ENCODE measurements at regions not wholly inside any gene's neighbourhood (a gene's known extent, or its start where the extent isn't known, plus 50 kb on each side); places are given as distances from the start of the nearest gene placed in this dataset.

- Histone ChIP-seq H3K4me3 (no peak overlapping the region), H3K4me1 (peaks cover 22 to 58% (median 27%) of the 10 kb centered on the region in 4 donors), H3K27me3 (no peaks in the 10 kb centered on the region), H3K27ac (replicated peaks in 1 of 4) (peak overlapping the region; percentile 74 to 99 (median 89)), H3K36me3 (peaks cover 0 to 2% (median 0%) of the 10 kb centered on the region in 4 donors), H3K9me3 (no peaks in the 10 kb centered on the region)
- intact Hi-C loops (cut with DNase I), result no loop called here
- DNase-seq (ENCODE audit: extremely low spot score), result no peak
- WGBS, result 98% methylated on average over 3 of the region's 3 CpGs
- TF ChIP-seq CTCF (IDR thresholded peaks at IDR 0.05) (no peak), POLR2A (IDR thresholded peaks at IDR 0.05; ENCODE audit: low read depth) (no peak), EP300 (IDR thresholded peaks at IDR 0.05) (no peak), POLR2AphosphoS5 (IDR thresholded peaks at IDR 0.05) (no peak)
Measured at GRCh38 chr14:73795466-73795865, 56.2 kb upstream of the PTGR2 start.

GRCh38 chr14:73794146-73794545, 57.5 kb upstream of the PTGR2 start:
- no peaks in the 10 kb centered on the region for H3K9me3 ChIP-seq
- H3K36me3 ChIP-seq, result no peaks in the 10 kb centered on the region
- no peak for DNase-seq (ENCODE audit: extremely low spot score)
- no peak overlapping the region for H3K4me3 ChIP-seq
- intact Hi-C loops (cut with DNase I), result no loop called here
- H3K27me3 ChIP-seq, result no peaks in the 10 kb centered on the region
- 84% methylated on average over 1 of the region's 1 CpG for WGBS
- H3K4me1 ChIP-seq, result peaks cover 36 to 71% (median 40%) of the 10 kb centered on the region in 4 donors
- H3K27ac ChIP-seq (replicated peaks in 1 of 4), result peak overlapping the region; percentile 74 to 99 (median 89)
- no peak for TF ChIP-seq POLR2AphosphoS5 (IDR thresholded peaks at IDR 0.05)
- no peak for TF ChIP-seq CTCF (IDR thresholded peaks at IDR 0.05)
- no peak for TF ChIP-seq EP300 (IDR thresholded peaks at IDR 0.05)
- no peak for TF ChIP-seq POLR2A (IDR thresholded peaks at IDR 0.05; ENCODE audit: low read depth)

- Histone ChIP-seq H3K27me3 (no peaks in the 10 kb centered on the region), H3K4me3 (no peak overlapping the region), H3K4me1 (peaks cover 51 to 84% (median 57%) of the 10 kb centered on the region in 4 donors), H3K27ac (replicated peaks in 1 of 4) (peak overlapping the region; percentile 22 to 99 (median 89)), H3K36me3 (no peaks in the 10 kb centered on the region), H3K9me3 (no peaks in the 10 kb centered on the region)
- DNase-seq (ENCODE audit: extremely low spot score), result no peak
- TF ChIP-seq EP300 (IDR thresholded peaks at IDR 0.05) (no peak), POLR2A (IDR thresholded peaks at IDR 0.05; ENCODE audit: low read depth) (no peak), CTCF (IDR thresholded peaks at IDR 0.05) (no peak), POLR2AphosphoS5 (IDR thresholded peaks at IDR 0.05) (no peak)
- 96% methylated on average over 4 of the region's 4 CpGs for WGBS
- intact Hi-C loops (cut with DNase I), result no loop called here
Measured at GRCh38 chr14:73792481-73792880, 59.1 kb upstream of the PTGR2 start.

- intact Hi-C loops (cut with DNase I), result no loop called here
- WGBS, result 38% methylated on average over 10 of the region's 10 CpGs
Measured at GRCh38 chr14:73789989-73790581, 61.5 kb upstream of the PTGR2 start.

More at GRCh38 chr14:73789989-73790581, 61.5 kb upstream of the PTGR2 start:
- Histone ChIP-seq H3K27ac (replicated peaks in 1 of 4) (peak overlapping the region; percentile 97 to 99 (median 99)), H3K27me3 (no peaks in the 10 kb centered on the region), H3K4me3 (peak overlapping the region; percentile 5 to 37 (median 10)), H3K4me1 (peaks cover 53 to 76% (median 66%) of the 10 kb centered on the region in 4 donors), H3K9me3 (no peaks in the 10 kb centered on the region), H3K36me3 (no peaks in the 10 kb centered on the region)
- no peak for DNase-seq (ENCODE audit: extremely low spot score)
- no peak for TF ChIP-seq CTCF (IDR thresholded peaks at IDR 0.05)
- TF ChIP-seq EP300 (IDR thresholded peaks at IDR 0.05), result peak; percentile 91
- peak; percentile 86 to 95 for TF ChIP-seq POLR2AphosphoS5 (IDR thresholded peaks at IDR 0.05)
- TF ChIP-seq POLR2A (IDR thresholded peaks at IDR 0.05; ENCODE audit: low read depth), result peak; percentile 59
